Keratinocyte (primary cell): ENCODE measurements at regions not wholly inside any gene's neighbourhood (a gene's known extent, or its start where the extent isn't known, plus 50 kb on each side); places are given as distances from the start of the nearest gene placed in this dataset.

ENCODE experiments used
- DNase-seq: peaks from one replicate; pipeline ENCODE4 v3.0.0-alpha.2; 2011; ENCODE audit warnings: low read depth, missing footprints, low spot score
- FAIRE-seq: peaks from 2 replicates; lab custom pipeline; 2011; peaks lifted over from hg19 to GRCh38; lab: Jason Lieb, UNC
- H2AFZ ChIP-seq: 2 replicates; pipeline ENCODE4 v1.6.0; 2012; ENCODE audit warnings: low read length, control low read depth, inconsistent platforms; ENCODE audit not compliant: control insufficient read depth
- H3K27ac ChIP-seq: 2 replicates; pipeline ENCODE4 v1.5.1; 2011; ENCODE audit warnings: low read length; ENCODE audit not compliant: control insufficient read depth, insufficient read depth
- H3K27me3 ChIP-seq: 3 replicates; pipeline ENCODE4 v1.6.0; 2011; ENCODE audit warnings: low read length; ENCODE audit not compliant: control insufficient read depth, insufficient read depth; ENCODE audit errors: extremely low read depth
- H3K36me3 ChIP-seq, 2 experiments: 2 replicates in 1 of 2; 3 replicates in 1 of 2; pipeline ENCODE4 v1.5.1; 2011; ENCODE audit warnings: low read length in 2 of 2, mild to moderate bottlenecking in 1 of 2; ENCODE audit not compliant: control insufficient read depth in 2 of 2, insufficient read depth in 2 of 2; ENCODE audit errors: extremely low read depth in 1 of 2
- H3K4me1 ChIP-seq: 3 replicates; pipeline ENCODE4 v1.5.1; 2011; ENCODE audit warnings: low read length; ENCODE audit not compliant: control insufficient read depth, insufficient read depth; ENCODE audit errors: extremely low read depth
- H3K4me2 ChIP-seq: 3 replicates; pipeline ENCODE4 v1.6.0; 2011; ENCODE audit warnings: low read depth, low read length; ENCODE audit not compliant: control insufficient read depth, insufficient read depth; ENCODE audit errors: extremely low read depth
- H3K4me3 ChIP-seq, 3 experiments: fragments of 200-600 bp in 1 of 3; sonication (generic) in 1 of 3; 2 replicates in 2 of 3; 3 replicates in 1 of 3; pipeline ENCODE4 v1.5.1; 2011 to 2016; ENCODE audit warnings: low read length in 3 of 3, mild to moderate bottlenecking in 3 of 3, control low read depth in 2 of 3, inconsistent platforms in 1 of 3, low read depth in 1 of 3, mixed read lengths in 1 of 3, mixed run types in 1 of 3, moderate library complexity in 1 of 3; ENCODE audit not compliant: control insufficient read depth in 2 of 3, insufficient read depth in 2 of 3; ENCODE audit errors: extremely low read depth in 1 of 3
- H3K79me2 ChIP-seq: 2 replicates; pipeline ENCODE4 v1.6.0; 2012; ENCODE audit warnings: low read length; ENCODE audit not compliant: control insufficient read depth, insufficient read depth
- H3K9ac ChIP-seq: 3 replicates; pipeline ENCODE4 v1.6.0; 2011; ENCODE audit warnings: low read length; ENCODE audit not compliant: control insufficient read depth, insufficient read depth; ENCODE audit errors: extremely low read depth
- H3K9me1 ChIP-seq: 3 replicates; pipeline ENCODE4 v1.6.0; 2011; ENCODE audit warnings: low read length; ENCODE audit not compliant: control insufficient read depth, insufficient read depth; ENCODE audit errors: extremely low read depth
- H3K9me3 ChIP-seq: 2 replicates; pipeline ENCODE4 v1.5.1; 2012; ENCODE audit warnings: low read depth, low read length; ENCODE audit not compliant: control insufficient read depth
- H4K20me1 ChIP-seq: 3 replicates; pipeline ENCODE4 v1.6.0; 2011; ENCODE audit warnings: low read length; ENCODE audit not compliant: control insufficient read depth, insufficient read depth; ENCODE audit errors: extremely low read depth
- CTCF ChIP-seq, 3 experiments: IDR thresholded peaks in 1 of 3; conservative IDR thresholded peaks in 1 of 3; optimal IDR thresholded peaks in 1 of 3; 2 replicates in 2 of 3; 3 replicates in 1 of 3; pipeline versions ENCODE3 to v1.5.1; 2011; ENCODE audit warnings: low read length in 3 of 3, mild to moderate bottlenecking in 3 of 3, moderate library complexity in 2 of 3, control low read depth in 1 of 3, inconsistent platforms in 1 of 3; ENCODE audit not compliant: insufficient read depth in 2 of 3; ENCODE audit errors: extremely low read depth in 1 of 3
- EZH2 ChIP-seq: IDR thresholded peaks from one replicate; pipeline ENCODE4 v1.6.1; 2012; ENCODE audit warnings: inconsistent platforms, mild to moderate bottlenecking, low read length, moderate library complexity
- dilution Hi-C: fragments of 300-500 bp; cut with MboI; formaldehyde crosslinking; loops from one replicate; pipeline ENCODE4 v1.7.0; 2020; ENCODE audit warnings: low sequenced_read_pairs; ENCODE audit not compliant: extremely low pct_ligation_motif_present

GRCh38 chr22:48799227-48799970 lies 1028.3 kb downstream of the BRD1 start:
- no peak for TF ChIP-seq EZH2
- TF ChIP-seq CTCF (optimal IDR thresholded peaks at IDR 0.05 in 1 of 3, IDR thresholded peaks at IDR 0.05 in 1 of 3, conservative IDR thresholded peaks at IDR 0.05 in 1 of 3; ENCODE audit: extremely low read depth in 1 of 3, insufficient read depth in 2 of 3, low read length in 3 of 3), result no peak
- no peaks in the 10 kb centered on the region for H3K79me2 ChIP-seq
- H3K27me3 ChIP-seq, result no peaks in the 10 kb centered on the region
- H3K27ac ChIP-seq, result no peak overlapping the region
- DNase-seq, result no peak
- H4K20me1 ChIP-seq, result no peaks in the 10 kb centered on the region
- H3K4me2 ChIP-seq, result no peak overlapping the region
- H3K4me3 ChIP-seq, result no peak overlapping the region
- no peak for FAIRE-seq
- H3K9ac ChIP-seq, result no peak overlapping the region
- no peaks in the 10 kb centered on the region for H3K36me3 ChIP-seq
- H2AFZ ChIP-seq, result no peak overlapping the region
- dilution Hi-C loops, result no loop called here
- no peaks in the 10 kb centered on the region for H3K4me1 ChIP-seq
- H3K9me1 ChIP-seq, result no peaks in the 10 kb centered on the region
- H3K9me3 ChIP-seq, result peaks cover 39% of the 10 kb centered on the region

- Histone ChIP-seq H3K4me2 (no peak overlapping the region), H3K4me1 (no peaks in the 10 kb centered on the region), H3K27me3 (no peaks in the 10 kb centered on the region), H3K79me2 (no peaks in the 10 kb centered on the region), H4K20me1 (no peaks in the 10 kb centered on the region), H3K9me3 (peaks cover 37% of the 10 kb centered on the region), H3K27ac (no peak overlapping the region), H2AFZ (no peak overlapping the region), H3K9ac (no peak overlapping the region), H3K36me3 (no peaks in the 10 kb centered on the region), H3K4me3 (no peak overlapping the region), H3K9me1 (no peaks in the 10 kb centered on the region)
- dilution Hi-C loops, result no loop called here
- no peak for TF ChIP-seq EZH2
- FAIRE-seq (no peak), DNase-seq (no peak)
Observed at GRCh38 chr22:48798281-48799226, 1029.1 kb downstream of the BRD1 start.
